Iris pigment epithelial cell (primary cell): ENCODE measurements at regions not wholly inside any gene's neighbourhood (a gene's known extent, or its start where the extent isn't known, plus 50 kb on each side); places are given as distances from the start of the nearest gene placed in this dataset.

Source experiments
- DNase-seq: peaks from one replicate; pipeline ENCODE4 v3.0.0-alpha.2; 2011; ENCODE audit warnings: low read depth

GRCh38 chr1:4088676-4089075 is 188.6 kb upstream of the C1orf174 start:
- DNase-seq = no peak

DNA sequence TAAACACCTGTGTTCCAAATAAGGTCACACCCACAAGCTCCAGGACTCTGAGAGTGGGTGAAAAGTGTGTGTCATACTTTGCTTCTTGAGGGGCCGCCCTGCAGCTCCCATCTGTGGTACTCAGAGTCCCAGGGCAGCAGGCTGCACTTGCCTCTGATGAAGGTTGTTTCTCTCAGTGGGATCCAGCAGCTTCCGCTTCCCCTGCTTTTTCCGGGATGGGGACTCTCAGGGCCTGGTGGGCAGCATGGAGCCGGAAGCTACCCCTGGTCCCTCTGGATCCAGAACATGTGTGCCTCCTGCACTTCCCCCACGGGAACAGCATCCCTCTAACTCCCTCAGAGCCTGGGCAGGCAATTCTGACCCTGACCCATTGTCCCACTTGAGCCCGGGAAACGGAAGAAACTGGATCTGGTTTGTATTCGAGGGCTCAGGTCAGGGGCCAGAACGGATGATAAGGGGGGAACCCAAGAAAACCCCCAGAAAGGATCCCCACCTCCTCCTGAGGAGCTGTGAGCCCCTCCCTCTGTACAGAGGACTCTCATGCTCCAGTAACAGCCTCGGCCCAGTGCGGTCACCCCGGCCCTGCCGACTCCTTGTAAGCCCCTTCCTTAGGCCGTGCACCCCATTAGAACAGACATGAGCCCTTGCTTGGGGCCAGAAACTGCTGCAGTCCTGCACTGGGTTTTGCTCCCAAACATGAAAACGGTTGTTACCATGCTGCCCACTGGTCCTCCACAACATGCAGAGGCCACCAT is 189.5 kb upstream of the C1orf174 start:
- no peak for DNase-seq

DNA sequence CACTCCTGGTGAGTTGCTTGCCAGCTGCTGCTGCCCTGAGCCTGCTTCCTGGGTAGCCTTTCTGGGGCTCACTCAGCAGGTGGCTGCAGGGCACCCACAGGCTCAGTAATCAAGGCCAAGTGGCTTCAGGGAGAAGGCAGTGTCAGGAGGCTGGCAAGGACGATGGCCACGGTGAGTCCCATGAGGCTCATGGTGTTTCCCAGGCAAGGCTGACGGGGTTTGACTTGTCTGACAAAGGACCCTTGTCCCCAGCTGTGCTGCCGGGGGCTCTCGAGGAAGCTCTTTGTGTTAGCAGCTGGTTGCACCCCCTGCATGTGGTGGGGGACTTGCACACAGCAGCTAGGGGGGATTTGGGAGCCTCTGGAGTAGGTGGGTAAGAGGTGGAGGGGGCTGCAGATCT is 190.5 kb upstream of the C1orf174 start:
- DNase-seq = no peak

DNA sequence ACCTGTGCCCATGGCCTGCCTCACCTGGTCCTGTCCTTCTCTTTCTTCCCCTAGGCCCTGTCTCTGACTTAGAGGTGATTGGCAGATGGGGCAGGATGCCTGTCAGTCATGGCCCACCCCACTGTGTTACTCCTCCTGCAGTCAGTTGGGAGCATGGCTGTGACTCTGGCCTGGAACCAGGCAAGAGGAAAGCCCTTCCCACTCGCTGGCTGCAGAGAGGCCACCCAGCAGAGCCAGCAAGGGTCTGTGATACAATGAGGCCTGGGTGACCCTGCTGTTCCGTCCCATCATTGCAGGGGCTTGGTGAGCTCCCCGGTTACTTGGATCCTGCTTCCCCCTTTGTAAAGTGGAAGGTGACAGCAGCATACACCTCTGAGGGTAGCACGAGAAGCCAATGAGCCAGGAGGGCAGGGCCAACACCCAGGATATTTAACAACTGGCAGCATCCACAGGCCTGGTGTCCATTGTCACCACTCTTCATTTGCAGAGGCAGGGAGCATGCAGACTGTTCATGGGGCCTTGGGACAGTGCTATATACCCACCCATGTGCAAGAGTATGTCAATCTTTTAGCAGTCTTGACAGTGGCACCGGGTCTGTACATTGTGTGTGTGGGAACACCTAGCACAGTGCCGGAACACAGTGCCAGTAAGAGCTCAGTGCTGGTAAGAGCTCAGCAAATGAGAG is 191.0 kb upstream of the C1orf174 start:
- DNase-seq = no peak

- DNase-seq = no peak
Observed at GRCh38 chr1:4091996-4092395, 191.9 kb upstream of the C1orf174 start.

GRCh38 chr1:4093856-4094565 is 193.9 kb upstream of the C1orf174 start:
- DNase-seq = no peak

- no peak for DNase-seq
Observed at GRCh38 chr1:4095433-4095971, 195.4 kb upstream of the C1orf174 start.

DNA sequence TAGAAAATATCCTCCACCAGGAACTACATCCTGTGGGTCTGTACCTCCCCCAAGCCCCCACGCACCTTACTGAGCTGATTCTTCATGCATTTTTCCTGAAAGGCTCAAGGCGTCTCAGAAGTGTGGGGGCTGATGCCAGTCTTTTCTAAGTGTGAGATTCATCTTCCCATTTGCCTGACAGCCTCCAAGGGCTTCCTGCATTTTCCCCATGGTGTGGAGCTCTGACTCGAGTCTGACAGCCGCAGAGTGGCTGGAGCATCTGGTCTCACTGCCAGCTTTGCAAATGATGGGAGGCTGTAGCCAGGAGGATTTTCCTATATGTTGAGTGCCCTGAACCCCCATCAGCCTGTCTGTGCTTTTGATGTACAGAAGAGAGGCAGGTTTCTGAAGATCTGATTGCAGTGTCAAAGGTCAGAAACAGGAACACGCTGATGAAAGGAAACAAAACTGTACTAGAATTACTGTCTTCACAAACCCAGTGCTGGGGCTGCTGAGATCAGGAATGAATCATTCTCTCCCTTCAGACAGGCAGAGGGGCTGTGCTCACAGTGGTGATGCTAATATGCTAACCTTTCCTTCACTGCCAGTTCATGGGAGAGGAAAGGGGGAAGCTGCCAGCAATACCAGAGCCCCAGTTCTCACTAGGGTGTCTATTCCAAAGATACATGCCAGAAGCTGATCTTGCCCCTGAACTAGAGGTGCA is 201.5 kb upstream of the C1orf174 start:
- no peak for DNase-seq

DNA sequence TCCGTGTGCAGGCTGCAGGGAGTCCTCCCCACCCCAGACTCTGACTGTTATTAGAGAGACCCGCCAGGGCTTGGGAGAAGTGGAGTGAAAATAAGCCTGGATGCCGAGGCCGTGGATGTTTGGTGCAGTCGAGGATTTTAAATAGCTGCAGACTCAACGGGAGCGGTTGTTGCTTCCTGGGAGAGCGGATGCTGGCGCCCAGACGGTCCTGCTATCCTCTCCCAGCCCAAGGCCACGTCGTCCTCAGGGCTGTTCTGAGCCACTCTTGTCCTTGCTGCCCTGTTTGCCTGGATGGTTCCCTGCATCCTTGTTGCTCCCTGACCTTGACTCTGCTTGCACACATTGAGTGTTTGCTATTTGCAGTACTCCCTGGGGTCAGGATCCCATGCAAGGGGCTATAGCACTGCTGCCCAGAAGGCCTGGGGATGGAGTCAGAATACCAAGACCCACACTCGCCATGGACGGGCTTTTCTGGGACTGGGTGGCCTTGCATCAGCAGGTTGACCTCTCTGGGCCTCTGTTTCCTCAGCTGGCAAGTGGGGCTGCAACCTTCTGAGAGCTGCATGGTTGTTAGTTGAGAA is 205.3 kb upstream of the C1orf174 start:
- DNase-seq = no peak

DNA sequence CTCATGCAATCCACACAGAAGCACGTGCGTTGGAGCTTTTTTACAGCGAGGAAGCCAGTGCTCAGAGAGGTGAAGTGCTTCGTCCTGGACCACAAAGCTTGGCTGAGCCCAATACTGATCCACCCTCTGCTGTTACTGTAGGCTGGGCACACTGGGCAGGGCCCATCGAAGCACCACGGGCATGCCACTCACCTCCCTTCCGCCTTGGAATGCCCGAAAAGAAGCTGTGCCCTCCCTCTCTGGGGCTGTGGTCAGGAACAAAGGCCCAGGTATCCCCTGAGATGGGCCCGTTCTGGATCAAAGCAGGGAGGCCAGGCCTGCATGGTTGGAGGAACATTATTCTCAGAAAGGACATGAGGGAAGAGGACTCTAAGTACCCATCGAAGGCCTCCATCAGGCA is 206.7 kb upstream of the C1orf174 start:
- DNase-seq = no peak

DNA sequence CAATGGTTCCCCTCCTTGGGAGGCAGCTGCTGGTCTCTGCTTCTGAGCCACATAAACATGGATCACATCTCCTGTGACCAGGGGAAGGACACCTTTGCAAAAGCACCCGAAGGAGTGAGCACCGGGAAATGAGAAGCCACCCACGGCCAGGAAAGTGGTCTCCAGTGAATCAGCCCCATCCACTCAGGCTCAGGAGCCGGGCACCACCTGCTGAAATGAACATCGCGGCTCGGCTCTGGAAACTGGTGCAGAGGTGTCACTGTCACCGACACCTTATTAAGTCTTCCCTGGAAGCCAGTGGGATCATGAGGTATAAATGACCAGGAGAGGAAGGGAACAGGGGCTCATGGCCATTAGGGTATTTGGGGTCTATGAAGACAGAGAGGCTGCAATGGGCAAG is 207.2 kb upstream of the C1orf174 start:
- DNase-seq = no peak

GRCh38 chr1:4108331-4108730 is 208.3 kb upstream of the C1orf174 start:
- DNase-seq = no peak

DNA sequence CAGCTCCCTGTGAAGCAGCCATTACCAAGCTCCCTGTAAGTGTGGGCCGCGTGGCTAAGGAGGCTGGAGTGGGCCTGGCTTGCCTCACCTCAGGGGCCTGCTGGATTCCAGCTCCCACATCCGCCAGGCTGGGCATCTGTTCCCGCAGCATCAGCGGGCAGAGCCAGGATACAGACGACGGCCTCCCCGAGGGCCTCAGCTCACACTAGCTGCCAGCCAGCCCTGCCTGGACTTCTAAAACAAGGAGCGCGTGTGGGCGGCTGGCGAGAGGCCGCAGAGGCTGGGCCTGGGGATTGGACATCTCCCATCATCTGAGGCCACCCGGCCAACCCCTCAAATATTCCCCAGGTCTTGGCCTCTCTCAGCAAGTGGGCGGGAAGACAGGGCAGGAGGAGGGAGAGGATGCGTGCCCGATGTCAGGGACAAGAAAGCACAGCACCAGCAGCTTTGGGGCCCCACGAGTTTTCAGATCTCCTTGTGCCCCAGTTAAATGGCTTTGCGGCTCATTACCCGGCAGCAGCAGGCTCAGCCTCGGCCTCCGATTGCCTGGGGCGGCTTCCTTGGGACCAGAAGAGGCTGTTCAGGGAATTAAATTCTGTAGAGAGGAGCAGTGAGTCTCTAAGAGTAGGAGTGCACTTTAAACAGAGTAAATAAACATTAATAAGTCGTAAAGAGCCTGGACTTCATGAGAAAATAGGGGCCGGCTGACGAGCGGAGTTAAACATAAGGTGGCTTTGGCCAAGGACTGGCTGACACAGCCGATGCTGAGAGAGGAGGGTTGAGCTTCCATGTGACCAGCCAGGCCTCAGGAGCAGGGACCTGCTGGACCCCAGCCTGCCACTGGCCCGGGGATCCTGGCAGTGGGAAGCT is 208.9 kb upstream of the C1orf174 start:
- DNase-seq = no peak

DNA sequence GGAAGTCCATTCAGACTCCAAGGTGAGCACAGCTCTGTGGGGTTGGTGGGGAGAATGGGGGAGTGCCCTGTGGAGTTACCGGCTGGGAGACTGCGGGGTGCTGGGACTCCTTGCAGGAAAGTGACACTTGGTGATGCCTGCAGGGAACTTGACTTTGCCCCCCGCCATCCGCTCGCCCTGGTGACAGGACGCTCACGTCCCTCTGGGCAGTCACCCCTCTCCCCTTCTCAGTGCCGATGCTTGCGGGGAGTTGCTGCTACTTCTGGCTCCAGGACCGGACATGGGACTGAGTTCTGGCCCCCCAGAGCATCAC is 209.5 kb upstream of the C1orf174 start:
- DNase-seq = no peak

- DNase-seq = no peak
Observed at GRCh38 chr1:4110888-4111287, 210.8 kb upstream of the C1orf174 start.

- no peak for DNase-seq
Observed at GRCh38 chr1:4113897-4114296, 213.8 kb upstream of the C1orf174 start.

GRCh38 chr1:4115191-4115900 is 215.3 kb upstream of the C1orf174 start:
- DNase-seq = no peak

DNA sequence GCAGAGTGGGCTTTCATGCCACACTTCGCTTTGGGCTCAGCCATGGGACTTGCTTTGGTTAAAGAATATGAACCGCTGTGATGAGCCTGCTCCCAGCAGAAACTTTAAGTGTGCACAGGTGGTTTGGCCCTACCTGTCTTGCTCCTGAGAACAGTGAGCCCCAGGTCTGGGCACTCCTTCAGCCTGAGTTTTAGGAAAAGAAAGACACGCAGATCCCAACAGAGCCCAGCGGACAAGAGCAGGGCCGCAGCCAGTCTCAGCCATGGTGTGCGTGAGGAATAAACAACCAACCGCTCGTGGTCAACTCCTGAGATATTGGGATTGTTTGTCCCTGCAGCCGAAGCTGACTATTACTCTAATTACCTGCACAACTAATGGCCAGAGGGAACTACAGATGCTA is 217.1 kb upstream of the C1orf174 start:
- no peak for DNase-seq

GRCh38 chr1:4118746-4119515 is 218.9 kb upstream of the C1orf174 start:
- no peak for DNase-seq
